DND-41 (cell line): ENCODE measurements at regions not wholly inside any gene's neighbourhood (a gene's known extent, or its start where the extent isn't known, plus 50 kb on each side); places are given as distances from the start of the nearest gene placed in this dataset.

Experiments used
- EZH2 ChIP-seq: IDR thresholded peaks from 3 replicates; pipeline ENCODE4 v1.6.1; 2012; ENCODE audit warnings: borderline replicate concordance, low read depth, mild to moderate bottlenecking, moderate library complexity, low read length, inconsistent platforms; ENCODE audit not compliant: severe bottlenecking
- TF ChIP-seq, protein P1 (sequence below): IDR thresholded peaks from 2 replicates; pipeline ENCODE4 v1.5.1; 2012; ENCODE audit warnings: borderline replicate concordance, low read length, moderate library complexity, mild to moderate bottlenecking; ENCODE audit not compliant: poor library complexity, severe bottlenecking; ENCODE audit errors: extremely low read depth

DNA sequence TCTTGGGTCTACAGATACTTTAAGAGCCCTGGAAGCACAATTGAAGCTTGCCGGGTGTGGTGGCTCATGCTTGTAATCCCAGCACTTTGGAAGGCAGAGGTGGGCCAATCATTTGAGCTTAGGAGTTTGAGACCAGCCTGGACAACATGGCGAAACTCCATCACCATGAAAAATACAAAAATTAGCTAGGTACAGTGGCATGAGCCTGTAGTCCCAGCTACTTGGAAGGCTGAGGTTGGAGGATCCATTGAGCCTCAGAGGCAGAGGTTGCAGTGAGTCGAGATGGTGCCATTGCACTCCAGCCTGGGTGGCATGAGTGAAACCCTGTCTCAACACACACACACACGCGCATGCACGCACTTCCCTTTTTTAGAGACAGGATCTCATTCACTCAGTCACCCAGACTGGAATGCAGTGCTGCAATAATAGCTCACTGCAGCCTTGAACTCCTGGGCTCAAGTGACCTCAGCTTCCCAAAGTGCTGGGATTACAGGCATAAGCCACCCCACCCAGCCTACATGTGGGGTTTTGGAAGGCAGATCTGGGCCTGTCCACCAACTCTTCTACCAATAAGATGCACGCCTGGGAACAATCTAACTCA, 182.5 kb upstream of the JARID2 start:
- TF ChIP-seq EZH2 = no peak
- TF ChIP-seq, protein P1, sequence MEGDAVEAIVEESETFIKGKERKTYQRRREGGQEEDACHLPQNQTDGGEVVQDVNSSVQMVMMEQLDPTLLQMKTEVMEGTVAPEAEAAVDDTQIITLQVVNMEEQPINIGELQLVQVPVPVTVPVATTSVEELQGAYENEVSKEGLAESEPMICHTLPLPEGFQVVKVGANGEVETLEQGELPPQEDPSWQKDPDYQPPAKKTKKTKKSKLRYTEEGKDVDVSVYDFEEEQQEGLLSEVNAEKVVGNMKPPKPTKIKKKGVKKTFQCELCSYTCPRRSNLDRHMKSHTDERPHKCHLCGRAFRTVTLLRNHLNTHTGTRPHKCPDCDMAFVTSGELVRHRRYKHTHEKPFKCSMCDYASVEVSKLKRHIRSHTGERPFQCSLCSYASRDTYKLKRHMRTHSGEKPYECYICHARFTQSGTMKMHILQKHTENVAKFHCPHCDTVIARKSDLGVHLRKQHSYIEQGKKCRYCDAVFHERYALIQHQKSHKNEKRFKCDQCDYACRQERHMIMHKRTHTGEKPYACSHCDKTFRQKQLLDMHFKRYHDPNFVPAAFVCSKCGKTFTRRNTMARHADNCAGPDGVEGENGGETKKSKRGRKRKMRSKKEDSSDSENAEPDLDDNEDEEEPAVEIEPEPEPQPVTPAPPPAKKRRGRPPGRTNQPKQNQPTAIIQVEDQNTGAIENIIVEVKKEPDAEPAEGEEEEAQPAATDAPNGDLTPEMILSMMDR = no peak
